GM12878 (cell line): ENCODE measurements at regions not wholly inside any gene's neighbourhood (a gene's known extent, or its start where the extent isn't known, plus 50 kb on each side); places are given as distances from the start of the nearest gene placed in this dataset.

Experiments
- ATAC-seq: fragments of 200-7000 bp; cut with Tn5 transposase; 3 replicates; pipeline ENCODE4 v1.9.1; 2020; ENCODE audit warnings: mild to moderate bottlenecking, moderate library complexity
- BruUV-seq: library from RNA; stranded (reverse); fragments of 400-500 nt; replicated peaks from 2 replicates; lab custom pipeline; 2021; lab: Mats Ljungman, UMichigan
- CTCF ChIA-PET: fragments of 300-600 bp; sonication (Branson Sonifier 250); formaldehyde crosslinking; extraction: SDS; loops from one replicate; lab custom pipeline; 2021; ENCODE audit warnings: inconsistent platforms; lab: Yijun Ruan, JAX
- POLR2A ChIA-PET: fragments of 350-600 bp; formaldehyde crosslinking; extraction: SDS; loops from one replicate; lab custom pipeline; 2021; ENCODE audit warnings: inconsistent platforms; lab: Charles Lee
- RAD21 ChIA-PET: fragments of 300-600 bp; sonication (Branson Sonifier 250); formaldehyde crosslinking; loops from one replicate; lab custom pipeline; 2023; ENCODE audit warnings: antibody characterized with exemption; ENCODE audit not compliant: unreplicated experiment; lab: Charles Lee
- SMC1A ChIA-PET: fragments of 300-600 bp; sonication (Branson Sonifier 250); formaldehyde crosslinking; loops from one replicate; lab custom pipeline; 2023; ENCODE audit not compliant: unreplicated experiment, uncharacterized antibody; lab: Charles Lee
- DNase-seq: peaks from one replicate; pipeline ENCODE4 v3.0.0-alpha.2; 2011; ENCODE audit warnings: low read depth, low spot score
- FAIRE-seq: peaks from 3 replicates; lab custom pipeline; 2011; peaks lifted over from hg19 to GRCh38; lab: Jason Lieb, UNC
- H2AFZ ChIP-seq: 2 replicates; pipeline ENCODE4 v1.6.0; 2011; ENCODE audit warnings: low read depth, low read length, control low read depth; ENCODE audit not compliant: control insufficient read depth
- H3K27ac ChIP-seq: 2 replicates; pipeline ENCODE4 v1.5.1; 2011; ENCODE audit warnings: control low read depth; ENCODE audit not compliant: control insufficient read depth, insufficient read depth
- H3K27me3 ChIP-seq, 2 experiments: replicated peaks in 1 of 2; 2 replicates each; pipeline versions ENCODE4 v1.6.0 to v1.6.1; 2011; ENCODE audit warnings: low read length in 1 of 2; ENCODE audit not compliant: control insufficient read depth in 2 of 2, insufficient read depth in 2 of 2
- H3K36me3 ChIP-seq, 2 experiments: 2 replicates each; pipeline ENCODE4 v1.5.1; 2011; ENCODE audit warnings: low read length in 1 of 2; ENCODE audit not compliant: control insufficient read depth in 2 of 2, insufficient read depth in 2 of 2
- H3K4me1 ChIP-seq: 2 replicates; pipeline ENCODE4 v1.6.1; 2011; ENCODE audit warnings: mild to moderate bottlenecking, low read length, moderate library complexity, mixed read lengths; ENCODE audit not compliant: control insufficient read depth, insufficient read depth
- H3K4me2 ChIP-seq: 2 replicates; pipeline ENCODE4 v1.6.0; 2011; ENCODE audit warnings: control low read depth; ENCODE audit not compliant: control insufficient read depth, insufficient read depth
- H3K4me3 ChIP-seq: fragments of 200-600 bp; sonication (generic); 2 replicates; pipeline ENCODE4 v1.5.1; 2016
- H3K79me2 ChIP-seq: 2 replicates; pipeline ENCODE4 v1.6.0; 2011; ENCODE audit warnings: low read length; ENCODE audit not compliant: control insufficient read depth, insufficient read depth
- H3K9ac ChIP-seq: 2 replicates; pipeline ENCODE4 v1.8.0; 2011; ENCODE audit warnings: low read length, control low read depth, mixed read lengths; ENCODE audit not compliant: control insufficient read depth, insufficient read depth
- H3K9me3 ChIP-seq: replicated peaks from 3 replicates; pipeline ENCODE4 v1.5.1; 2011; ENCODE audit warnings: mild to moderate bottlenecking, low read length; ENCODE audit not compliant: control insufficient read depth, insufficient read depth
- H4K20me1 ChIP-seq: 2 replicates; pipeline ENCODE4 v1.6.0; 2011; ENCODE audit not compliant: control insufficient read depth, insufficient read depth
- CREB1 ChIP-seq: IDR thresholded peaks from 2 replicates; pipeline ENCODE4 v1.6.1; 2012; ENCODE audit warnings: low read depth, mild to moderate bottlenecking, inconsistent platforms
- ETV6 ChIP-seq, 2 experiments: fragments of 450-650 bp in 1 of 2; IDR thresholded peaks in 1 of 2; conservative IDR thresholded peaks in 1 of 2; 2 replicates each; pipeline ENCODE4 v1.6.1; 2014; ENCODE audit warnings: antibody characterized with exemption in 1 of 2, borderline replicate concordance in 1 of 2, low read depth in 1 of 2, mild to moderate bottlenecking in 1 of 2, moderate library complexity in 1 of 2
- FOS ChIP-seq: IDR thresholded peaks from 3 replicates; pipeline ENCODE4 v1.6.1; 2011; ENCODE audit warnings: borderline replicate concordance; ENCODE audit not compliant: insufficient read length; ENCODE audit errors: extremely low read depth
- MXI1 ChIP-seq: fragments of 150-350 bp; IDR thresholded peaks from 2 replicates; pipeline ENCODE4 v1.6.1; 2011; ENCODE audit warnings: low read depth, mild to moderate bottlenecking, inconsistent platforms, low read length, improper control_type of control experiment
- RAD51 ChIP-seq: fragments of 450-650 bp; IDR thresholded peaks from 2 replicates; pipeline ENCODE4 v1.6.1; 2016; ENCODE audit warnings: moderate library complexity, mild to moderate bottlenecking, inconsistent platforms
- SMARCA5 ChIP-seq: fragments of 450-650 bp; IDR thresholded peaks from 2 replicates; pipeline ENCODE4 v1.6.1; 2017; ENCODE audit warnings: mild to moderate bottlenecking
- ZSCAN29 ChIP-seq: fragments of 450-650 bp; IDR thresholded peaks from 2 replicates; pipeline ENCODE4 v1.6.1; 2017; ENCODE audit warnings: mild to moderate bottlenecking, moderate library complexity
- in situ Hi-C: fragments of 300-500 bp; cut with MboI; formaldehyde crosslinking; loops from 9 replicates; pipeline ENCODE4 v1.14.3; 2018; ENCODE audit warnings: mixed read lengths
- intact Hi-C: fragments of 100-400 bp; cut with micrococcal nuclease; formaldehyde crosslinking; loops from one replicate; pipeline ENCODE4 v1.14.2; 2022; ENCODE audit not compliant: unreplicated experiment
- TF ChIP-seq, protein P1 (sequence below): fragments of 450-650 bp; formaldehyde crosslinking; IDR thresholded peaks from 2 replicates; pipeline ENCODE4 v1.5.0; 2022; ENCODE audit warnings: mild to moderate bottlenecking, missing genetic modification characterization
- TF ChIP-seq, protein P2 (sequence below): IDR thresholded peaks from 2 replicates; pipeline ENCODE4 v1.6.1; 2012; ENCODE audit warnings: low read depth, low read length, improper control_type of control experiment
- TF ChIP-seq, protein P3 (sequence below): IDR thresholded peaks from 2 replicates; pipeline ENCODE4 v1.6.1; 2011; ENCODE audit warnings: borderline replicate concordance, low read depth, mild to moderate bottlenecking, moderate library complexity, mixed read lengths, low read length; ENCODE audit not compliant: insufficient read depth; ENCODE audit errors: extremely low read length
- TF ChIP-seq, protein P4 (sequence below): IDR thresholded peaks from 2 replicates; pipeline ENCODE4 v1.6.1; 2011; ENCODE audit warnings: low read depth, mild to moderate bottlenecking, low read length, moderate library complexity, borderline replicate concordance; ENCODE audit errors: extremely low read depth
- TF ChIP-seq, protein P5 (sequence below): fragments of 450-650 bp; IDR thresholded peaks from 2 replicates; pipeline ENCODE4 v1.6.1; 2016; ENCODE audit warnings: mild to moderate bottlenecking
- TF ChIP-seq, protein P6 (sequence below): fragments of 450-650 bp; IDR thresholded peaks from 2 replicates; pipeline ENCODE4 v1.6.1; 2017; ENCODE audit warnings: mild to moderate bottlenecking
- TF ChIP-seq, protein P7 (sequence below): fragments of 450-650 bp; conservative IDR thresholded peaks from 2 replicates; pipeline ENCODE4 v1.6.1; 2017; ENCODE audit warnings: mild to moderate bottlenecking, moderate library complexity

DNA sequence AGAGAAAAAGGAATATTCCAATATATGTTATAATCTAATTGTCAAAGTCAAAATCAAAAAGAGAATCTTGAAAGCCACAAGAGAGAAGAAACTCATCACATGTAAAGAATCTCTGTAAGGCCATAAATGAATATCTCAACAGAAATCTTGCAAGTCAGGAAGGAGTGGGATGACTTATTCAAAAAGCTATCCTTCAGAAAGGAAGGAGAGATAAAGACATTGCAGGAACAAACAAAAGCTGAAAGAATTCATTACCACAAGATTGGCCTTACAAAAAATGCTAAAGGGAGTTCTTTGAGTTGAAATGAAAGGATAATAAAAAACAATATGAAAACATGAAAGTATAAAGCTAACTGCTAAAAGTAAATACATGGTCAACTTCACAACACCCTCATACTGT lies 286.8 kb downstream of the LRIG3 start:
- no TSS peak for BruUV-seq
- Histone ChIP-seq H3K4me1 (no peaks in the 10 kb centered on the region), H3K4me2 (no peak overlapping the region), H3K27ac (no peak overlapping the region), H3K79me2 (no peaks in the 10 kb centered on the region), H3K36me3 (no peaks in the 10 kb centered on the region), H3K9me3 (no peaks in the 10 kb centered on the region), H4K20me1 (no peaks in the 10 kb centered on the region), H2AFZ (no peak overlapping the region), H3K4me3 (no peak overlapping the region), H3K9ac (no peak overlapping the region), H3K27me3 (no peaks in the 10 kb centered on the region)
- DNase-seq: no peak
- no peak for FAIRE-seq
- RAD21 ChIA-PET: no interaction called here
- POLR2A ChIA-PET: no interaction called here
- CTCF ChIA-PET: interaction anchor here (1.2 kb wide), 1 partner anchor 17 kb away, joined by 5 read pairs; no protein-coding TSS in a partner anchor
- in situ Hi-C loops: no loop called here
- SMC1A ChIA-PET: interaction anchor here (1.0 kb wide), 1 partner anchor 13 kb away, joined by 4 read pairs; no protein-coding TSS in a partner anchor
- ATAC-seq: no peak
- intact Hi-C loops: no loop called here
- TF ChIP-seq SMARCA5: no peak
- no peak for TF ChIP-seq ZSCAN29
- TF ChIP-seq, protein P1, sequence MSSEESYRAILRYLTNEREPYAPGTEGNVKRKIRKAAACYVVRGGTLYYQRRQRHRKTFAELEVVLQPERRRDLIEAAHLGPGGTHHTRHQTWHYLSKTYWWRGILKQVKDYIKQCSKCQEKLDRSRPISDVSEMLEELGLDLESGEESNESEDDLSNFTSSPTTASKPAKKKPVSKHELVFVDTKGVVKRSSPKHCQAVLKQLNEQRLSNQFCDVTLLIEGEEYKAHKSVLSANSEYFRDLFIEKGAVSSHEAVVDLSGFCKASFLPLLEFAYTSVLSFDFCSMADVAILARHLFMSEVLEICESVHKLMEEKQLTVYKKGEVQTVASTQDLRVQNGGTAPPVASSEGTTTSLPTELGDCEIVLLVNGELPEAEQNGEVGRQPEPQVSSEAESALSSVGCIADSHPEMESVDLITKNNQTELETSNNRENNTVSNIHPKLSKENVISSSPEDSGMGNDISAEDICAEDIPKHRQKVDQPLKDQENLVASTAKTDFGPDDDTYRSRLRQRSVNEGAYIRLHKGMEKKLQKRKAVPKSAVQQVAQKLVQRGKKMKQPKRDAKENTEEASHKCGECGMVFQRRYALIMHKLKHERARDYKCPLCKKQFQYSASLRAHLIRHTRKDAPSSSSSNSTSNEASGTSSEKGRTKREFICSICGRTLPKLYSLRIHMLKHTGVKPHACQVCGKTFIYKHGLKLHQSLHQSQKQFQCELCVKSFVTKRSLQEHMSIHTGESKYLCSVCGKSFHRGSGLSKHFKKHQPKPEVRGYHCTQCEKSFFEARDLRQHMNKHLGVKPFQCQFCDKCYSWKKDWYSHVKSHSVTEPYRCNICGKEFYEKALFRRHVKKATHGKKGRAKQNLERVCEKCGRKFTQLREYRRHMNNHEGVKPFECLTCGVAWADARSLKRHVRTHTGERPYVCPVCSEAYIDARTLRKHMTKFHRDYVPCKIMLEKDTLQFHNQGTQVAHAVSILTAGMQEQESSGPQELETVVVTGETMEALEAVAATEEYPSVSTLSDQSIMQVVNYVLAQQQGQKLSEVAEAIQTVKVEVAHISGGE: no peak
- TF ChIP-seq, protein P2, sequence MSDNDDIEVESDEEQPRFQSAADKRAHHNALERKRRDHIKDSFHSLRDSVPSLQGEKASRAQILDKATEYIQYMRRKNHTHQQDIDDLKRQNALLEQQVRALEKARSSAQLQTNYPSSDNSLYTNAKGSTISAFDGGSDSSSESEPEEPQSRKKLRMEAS: no peak
- TF ChIP-seq, protein P3, sequence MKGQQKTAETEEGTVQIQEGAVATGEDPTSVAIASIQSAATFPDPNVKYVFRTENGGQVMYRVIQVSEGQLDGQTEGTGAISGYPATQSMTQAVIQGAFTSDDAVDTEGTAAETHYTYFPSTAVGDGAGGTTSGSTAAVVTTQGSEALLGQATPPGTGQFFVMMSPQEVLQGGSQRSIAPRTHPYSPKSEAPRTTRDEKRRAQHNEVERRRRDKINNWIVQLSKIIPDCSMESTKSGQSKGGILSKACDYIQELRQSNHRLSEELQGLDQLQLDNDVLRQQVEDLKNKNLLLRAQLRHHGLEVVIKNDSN: no peak
- no peak for TF ChIP-seq RAD51
- TF ChIP-seq, protein P4, sequence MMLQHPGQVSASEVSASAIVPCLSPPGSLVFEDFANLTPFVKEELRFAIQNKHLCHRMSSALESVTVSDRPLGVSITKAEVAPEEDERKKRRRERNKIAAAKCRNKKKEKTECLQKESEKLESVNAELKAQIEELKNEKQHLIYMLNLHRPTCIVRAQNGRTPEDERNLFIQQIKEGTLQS: no peak
- no peak for TF ChIP-seq MXI1
- no peak for TF ChIP-seq CREB1
- TF ChIP-seq, protein P5, sequence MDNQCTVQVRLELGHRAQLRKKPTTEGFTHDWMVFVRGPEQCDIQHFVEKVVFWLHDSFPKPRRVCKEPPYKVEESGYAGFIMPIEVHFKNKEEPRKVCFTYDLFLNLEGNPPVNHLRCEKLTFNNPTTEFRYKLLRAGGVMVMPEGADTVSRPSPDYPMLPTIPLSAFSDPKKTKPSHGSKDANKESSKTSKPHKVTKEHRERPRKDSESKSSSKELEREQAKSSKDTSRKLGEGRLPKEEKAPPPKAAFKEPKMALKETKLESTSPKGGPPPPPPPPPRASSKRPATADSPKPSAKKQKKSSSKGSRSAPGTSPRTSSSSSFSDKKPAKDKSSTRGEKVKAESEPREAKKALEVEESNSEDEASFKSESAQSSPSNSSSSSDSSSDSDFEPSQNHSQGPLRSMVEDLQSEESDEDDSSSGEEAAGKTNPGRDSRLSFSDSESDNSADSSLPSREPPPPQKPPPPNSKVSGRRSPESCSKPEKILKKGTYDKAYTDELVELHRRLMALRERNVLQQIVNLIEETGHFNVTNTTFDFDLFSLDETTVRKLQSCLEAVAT: no peak
- no peak for TF ChIP-seq ETV6 (conservative IDR thresholded peaks at IDR 0.05 in 1 of 2, IDR thresholded peaks at IDR 0.05 in 1 of 2; ENCODE audit: borderline replicate concordance in 1 of 2, low read depth in 1 of 2)
- TF ChIP-seq, protein P6, sequence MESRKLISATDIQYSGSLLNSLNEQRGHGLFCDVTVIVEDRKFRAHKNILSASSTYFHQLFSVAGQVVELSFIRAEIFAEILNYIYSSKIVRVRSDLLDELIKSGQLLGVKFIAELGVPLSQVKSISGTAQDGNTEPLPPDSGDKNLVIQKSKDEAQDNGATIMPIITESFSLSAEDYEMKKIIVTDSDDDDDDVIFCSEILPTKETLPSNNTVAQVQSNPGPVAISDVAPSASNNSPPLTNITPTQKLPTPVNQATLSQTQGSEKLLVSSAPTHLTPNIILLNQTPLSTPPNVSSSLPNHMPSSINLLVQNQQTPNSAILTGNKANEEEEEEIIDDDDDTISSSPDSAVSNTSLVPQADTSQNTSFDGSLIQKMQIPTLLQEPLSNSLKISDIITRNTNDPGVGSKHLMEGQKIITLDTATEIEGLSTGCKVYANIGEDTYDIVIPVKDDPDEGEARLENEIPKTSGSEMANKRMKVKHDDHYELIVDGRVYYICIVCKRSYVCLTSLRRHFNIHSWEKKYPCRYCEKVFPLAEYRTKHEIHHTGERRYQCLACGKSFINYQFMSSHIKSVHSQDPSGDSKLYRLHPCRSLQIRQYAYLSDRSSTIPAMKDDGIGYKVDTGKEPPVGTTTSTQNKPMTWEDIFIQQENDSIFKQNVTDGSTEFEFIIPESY: no peak
- TF ChIP-seq, protein P7, sequence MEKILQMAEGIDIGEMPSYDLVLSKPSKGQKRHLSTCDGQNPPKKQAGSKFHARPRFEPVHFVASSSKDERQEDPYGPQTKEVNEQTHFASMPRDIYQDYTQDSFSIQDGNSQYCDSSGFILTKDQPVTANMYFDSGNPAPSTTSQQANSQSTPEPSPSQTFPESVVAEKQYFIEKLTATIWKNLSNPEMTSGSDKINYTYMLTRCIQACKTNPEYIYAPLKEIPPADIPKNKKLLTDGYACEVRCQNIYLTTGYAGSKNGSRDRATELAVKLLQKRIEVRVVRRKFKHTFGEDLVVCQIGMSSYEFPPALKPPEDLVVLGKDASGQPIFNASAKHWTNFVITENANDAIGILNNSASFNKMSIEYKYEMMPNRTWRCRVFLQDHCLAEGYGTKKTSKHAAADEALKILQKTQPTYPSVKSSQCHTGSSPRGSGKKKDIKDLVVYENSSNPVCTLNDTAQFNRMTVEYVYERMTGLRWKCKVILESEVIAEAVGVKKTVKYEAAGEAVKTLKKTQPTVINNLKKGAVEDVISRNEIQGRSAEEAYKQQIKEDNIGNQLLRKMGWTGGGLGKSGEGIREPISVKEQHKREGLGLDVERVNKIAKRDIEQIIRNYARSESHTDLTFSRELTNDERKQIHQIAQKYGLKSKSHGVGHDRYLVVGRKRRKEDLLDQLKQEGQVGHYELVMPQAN: no peak
- no peak for TF ChIP-seq FOS
